ENCODE measurements at regions not wholly inside any gene's neighbourhood (a gene's known extent, or its start where the extent isn't known, plus 50 kb on each side); places are given as distances from the start of the nearest gene placed in this dataset.

- no peak overlapping the region for H3K4me3 ChIP-seq (ENCODE audit: low read depth, low read length)
- TF ChIP-seq CTCF (IDR thresholded peaks at IDR 0.05; ENCODE audit: low read depth, low read length), result no peak
- DNase-seq (ENCODE audit: low read depth, low spot score), result no peak
- in situ Hi-C loops (cut with HindIII; ENCODE audit: low sequenced_read_pairs), result no loop called here
Measured at GRCh38 chr5:74295676-74296075, 344.9 kb downstream of the ENC1 start.

GRCh38 chr5:74295141-74295540, 345.4 kb downstream of the ENC1 start:
- no peak for DNase-seq (ENCODE audit: low read depth, low spot score)
- no peak for TF ChIP-seq CTCF (IDR thresholded peaks at IDR 0.05; ENCODE audit: low read depth, low read length)
- H3K4me3 ChIP-seq (ENCODE audit: low read depth, low read length), result no peak overlapping the region
- in situ Hi-C loops (cut with HindIII; ENCODE audit: low sequenced_read_pairs), result no loop called here

- peak; percentile 55 for DNase-seq (ENCODE audit: low read depth, low spot score)
- TF ChIP-seq CTCF (IDR thresholded peaks at IDR 0.05; ENCODE audit: low read depth, low read length), result no peak
- in situ Hi-C loops (cut with HindIII; ENCODE audit: low sequenced_read_pairs), result no loop called here
- H3K4me3 ChIP-seq (ENCODE audit: low read depth, low read length), result no peak overlapping the region
Measured at GRCh38 chr5:74294231-74294705, 346.3 kb downstream of the ENC1 start.

- in situ Hi-C loops (cut with HindIII; ENCODE audit: low sequenced_read_pairs), result no loop called here
Measured at GRCh38 chr5:74293182-74293581, 347.3 kb downstream of the ENC1 start.

GRCh38 chr5:74290634-74291241, 349.8 kb downstream of the ENC1 start:
- H3K4me3 ChIP-seq (ENCODE audit: low read depth, low read length), result no peak overlapping the region

More at GRCh38 chr5:74293182-74293581, 347.3 kb downstream of the ENC1 start:
- H3K4me3 ChIP-seq (ENCODE audit: low read depth, low read length), result no peak overlapping the region
- no peak for DNase-seq (ENCODE audit: low read depth, low spot score)
- TF ChIP-seq CTCF (IDR thresholded peaks at IDR 0.05; ENCODE audit: low read depth, low read length), result no peak

GRCh38 chr5:74289691-74290090, 350.8 kb downstream of the ENC1 start:
- DNase-seq (ENCODE audit: low read depth, low spot score), result no peak
- in situ Hi-C loops (cut with HindIII; ENCODE audit: low sequenced_read_pairs), result no loop called here
- TF ChIP-seq CTCF (IDR thresholded peaks at IDR 0.05; ENCODE audit: low read depth, low read length), result no peak
- H3K4me3 ChIP-seq (ENCODE audit: low read depth, low read length), result no peak overlapping the region

More at GRCh38 chr5:74290634-74291241, 349.8 kb downstream of the ENC1 start:
- in situ Hi-C loops (cut with HindIII; ENCODE audit: low sequenced_read_pairs), result no loop called here
- DNase-seq (ENCODE audit: low read depth, low spot score), result no peak
- TF ChIP-seq CTCF (IDR thresholded peaks at IDR 0.05; ENCODE audit: low read depth, low read length), result no peak

Data from astrocyte of the spinal cord (primary cell).